AG08395 (cell line): ENCODE measurements at regions not wholly inside any gene's neighbourhood (a gene's known extent, or its start where the extent isn't known, plus 50 kb on each side); places are given as distances from the start of the nearest gene placed in this dataset.
"Not testable (repeated sequence)": the region's sequence is repeated elsewhere in the genome, so short reads cannot be mapped to it uniquely, and the experiment has no call there.

Experiments used
- DNase-seq: peaks from one replicate; pipeline ENCODE4 v3.0.0; 2012; ENCODE audit warnings: mixed read lengths, low spot score

DNA sequence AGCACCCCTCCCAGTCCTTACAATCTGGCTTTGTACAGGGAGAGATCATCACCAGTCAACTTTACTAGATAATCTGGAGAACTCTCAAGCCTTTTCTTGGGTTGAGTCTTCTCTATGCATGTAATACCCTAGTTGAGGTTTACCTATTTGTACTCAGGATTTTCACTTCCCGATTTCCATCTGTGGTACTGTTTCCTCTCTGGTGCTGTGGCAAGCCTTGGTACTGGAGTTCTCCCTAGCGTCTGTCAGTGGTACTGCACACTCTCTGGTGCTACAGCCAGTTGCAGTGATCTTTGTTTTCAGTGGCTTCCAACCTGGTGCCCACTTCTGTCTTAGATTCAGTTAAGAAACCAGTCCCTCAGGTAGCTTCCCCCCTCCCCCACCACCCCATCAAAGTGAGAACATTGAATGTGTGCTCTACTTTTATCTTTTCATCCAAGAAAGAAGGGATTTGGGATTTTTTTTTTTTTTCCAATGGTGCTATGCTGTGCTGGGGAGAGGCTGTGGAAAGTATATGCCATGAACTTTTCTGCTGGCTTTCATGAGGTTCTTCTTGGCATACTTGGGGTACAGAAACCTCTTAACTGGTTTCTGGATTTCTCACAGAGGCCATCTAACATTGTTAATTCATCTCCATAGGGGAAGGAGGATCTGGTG is 69.4 kb upstream of the EVL start:
- DNase-seq = peak; percentile 60

DNA sequence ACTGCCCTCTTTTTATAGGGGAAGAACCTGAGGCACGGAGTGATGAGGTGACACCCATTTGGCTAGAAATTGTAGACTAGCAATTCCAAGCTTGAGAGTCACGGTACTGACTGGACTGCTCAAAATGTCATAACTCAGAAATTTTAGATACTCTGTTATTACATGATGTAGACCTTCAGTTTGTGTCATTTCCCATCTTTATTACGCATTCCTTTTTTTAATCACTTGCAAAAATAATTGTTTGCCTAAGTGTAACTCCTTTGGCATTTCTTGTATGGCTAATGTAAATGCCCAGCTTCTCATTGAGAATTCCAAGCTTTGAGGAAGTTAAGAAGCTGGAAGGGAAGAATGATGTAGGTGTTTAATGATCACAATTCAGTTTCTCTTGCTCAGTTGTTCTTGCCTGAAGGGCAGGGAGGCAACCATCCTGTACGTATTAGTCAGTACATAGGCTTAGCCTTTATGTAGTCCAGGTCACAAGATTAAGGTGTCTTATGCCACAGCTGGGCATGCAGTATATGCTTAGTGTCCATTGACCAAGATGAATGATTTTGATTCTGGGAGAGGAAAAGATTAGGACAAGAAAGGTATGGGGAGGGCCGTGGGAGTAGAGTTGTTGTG is 68.2 kb upstream of the EVL start:
- no peak for DNase-seq

DNA sequence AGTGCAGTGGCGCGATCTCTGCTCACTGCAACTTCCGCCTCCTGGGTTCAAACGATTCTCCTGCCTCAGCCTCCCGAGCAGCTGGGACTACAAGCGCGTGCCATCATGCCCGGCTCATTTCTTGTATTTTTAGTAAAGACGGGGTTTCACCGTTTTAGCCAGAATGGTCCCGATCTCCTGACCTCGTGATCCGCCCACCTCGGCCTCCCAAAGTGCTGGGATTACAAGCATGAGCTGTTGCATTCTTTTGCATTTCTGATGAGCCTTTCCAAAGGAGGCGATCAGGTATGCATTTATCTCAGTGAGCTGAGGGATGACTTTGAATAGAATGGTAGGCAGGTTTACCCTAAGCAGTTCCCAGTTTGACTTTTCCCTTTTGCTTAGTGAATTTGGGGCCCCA is 64.8 kb upstream of the EVL start:
- not testable (repeated sequence) for DNase-seq

DNA sequence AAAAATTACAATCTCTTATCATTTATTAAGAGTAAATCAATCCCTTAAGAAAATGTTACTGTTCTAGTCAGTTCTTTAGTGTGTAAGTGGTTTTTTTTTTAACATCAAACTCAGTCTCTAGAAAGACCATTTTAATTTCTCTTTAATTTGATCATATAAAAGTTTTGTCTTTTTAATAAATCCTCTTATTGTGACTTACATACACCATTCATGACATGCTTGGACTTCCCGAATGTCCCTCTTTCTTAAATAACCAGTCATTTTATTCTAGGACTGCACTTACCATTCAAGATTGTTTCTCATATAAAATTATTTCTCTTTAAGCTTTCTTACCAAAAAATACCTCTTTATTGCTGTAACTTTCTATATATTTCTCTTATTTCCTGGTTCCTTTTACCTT is 60.8 kb upstream of the EVL start:
- DNase-seq = no peak

DNA sequence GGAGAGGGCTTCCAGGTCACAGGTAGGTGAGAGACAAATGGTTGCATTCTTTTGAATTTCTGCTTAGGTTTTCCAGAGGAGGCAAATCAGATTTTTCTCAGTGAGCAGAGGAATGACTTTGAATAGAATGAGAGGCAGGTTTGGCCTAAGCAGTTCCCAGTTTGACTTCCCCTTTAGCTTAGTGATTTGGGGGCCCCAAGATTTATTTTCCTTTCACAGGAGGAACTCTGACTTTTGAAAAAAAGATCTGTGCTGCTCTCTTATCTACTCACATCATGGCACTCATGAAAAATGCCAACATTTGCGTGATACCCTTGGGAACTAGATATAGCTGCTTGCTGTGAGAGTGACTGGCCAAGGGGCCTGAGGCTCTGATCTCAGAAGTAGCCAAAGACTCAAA is 58.0 kb upstream of the EVL start:
- no peak for DNase-seq

DNA sequence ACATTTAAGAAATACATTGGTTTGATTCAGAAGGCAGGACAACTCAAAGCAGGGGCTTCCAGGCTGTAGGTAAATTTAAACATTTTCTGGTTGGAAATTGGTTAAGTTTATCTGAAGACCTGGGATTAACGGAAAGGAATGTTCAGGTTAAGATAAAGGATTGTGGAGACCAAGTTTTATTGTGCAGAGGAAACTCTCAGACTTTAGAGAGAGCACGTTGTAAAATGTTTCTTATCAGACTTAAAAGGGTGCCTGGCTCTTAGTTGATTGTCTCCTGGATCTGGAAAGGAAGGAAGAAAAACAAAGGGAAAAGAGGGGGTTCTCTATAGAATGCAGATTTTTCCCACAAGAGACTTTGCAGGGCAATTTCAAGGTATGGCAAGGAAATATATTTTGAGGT is 55.4 kb upstream of the EVL start:
- DNase-seq = not testable (repeated sequence)

DNA sequence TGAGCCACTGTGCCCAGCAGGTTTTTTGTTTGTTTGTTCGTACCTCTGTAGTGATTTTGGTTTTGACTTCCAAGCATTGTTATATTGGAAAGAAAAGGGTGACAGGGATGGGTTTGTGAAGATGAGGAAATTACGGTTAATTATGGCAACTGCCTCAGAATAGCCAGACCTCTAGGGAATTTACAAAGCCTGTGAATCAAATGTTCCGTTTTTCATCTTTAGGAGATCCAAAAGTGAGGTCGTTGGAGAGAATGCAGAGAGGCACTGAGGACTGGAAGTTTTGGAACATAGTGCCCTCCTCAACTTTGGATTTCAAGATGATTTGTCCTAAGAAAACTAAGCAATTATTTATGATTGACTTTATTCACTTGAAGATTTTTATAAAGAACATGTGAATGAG is 54.5 kb upstream of the EVL start:
- no peak for DNase-seq

DNA sequence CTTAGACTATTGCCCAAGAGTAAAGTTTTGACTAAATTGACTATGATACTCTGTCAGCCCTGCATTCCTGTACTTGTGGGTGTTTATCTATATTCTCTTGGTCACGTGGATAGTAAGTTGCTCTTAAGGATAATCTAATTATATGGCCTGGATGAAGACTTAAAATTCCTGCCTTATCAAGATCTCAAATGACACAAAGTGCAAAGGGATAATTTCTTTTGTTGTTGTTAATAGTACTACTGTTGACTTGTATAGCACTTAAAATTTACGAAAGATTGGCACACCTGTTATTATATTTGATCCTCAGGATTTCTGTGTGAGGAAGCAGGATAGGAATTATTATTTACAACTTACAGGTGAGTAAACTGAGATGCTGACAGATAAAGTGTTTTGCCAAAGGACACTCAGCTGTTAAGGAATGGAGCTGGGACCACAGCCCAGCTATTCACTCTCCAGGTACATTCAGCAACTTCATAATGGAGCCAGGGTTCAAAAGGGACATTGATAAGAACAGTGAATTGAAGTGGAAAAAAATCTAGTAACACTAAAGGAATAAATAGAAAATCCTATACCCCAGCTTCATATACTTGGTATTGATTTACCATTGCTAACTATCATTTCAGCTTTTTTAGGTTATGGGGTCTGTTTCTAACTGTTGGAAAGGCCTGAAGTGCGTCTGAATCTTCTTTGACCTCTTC is 53.4 kb upstream of the EVL start:
- DNase-seq = no peak

DNA sequence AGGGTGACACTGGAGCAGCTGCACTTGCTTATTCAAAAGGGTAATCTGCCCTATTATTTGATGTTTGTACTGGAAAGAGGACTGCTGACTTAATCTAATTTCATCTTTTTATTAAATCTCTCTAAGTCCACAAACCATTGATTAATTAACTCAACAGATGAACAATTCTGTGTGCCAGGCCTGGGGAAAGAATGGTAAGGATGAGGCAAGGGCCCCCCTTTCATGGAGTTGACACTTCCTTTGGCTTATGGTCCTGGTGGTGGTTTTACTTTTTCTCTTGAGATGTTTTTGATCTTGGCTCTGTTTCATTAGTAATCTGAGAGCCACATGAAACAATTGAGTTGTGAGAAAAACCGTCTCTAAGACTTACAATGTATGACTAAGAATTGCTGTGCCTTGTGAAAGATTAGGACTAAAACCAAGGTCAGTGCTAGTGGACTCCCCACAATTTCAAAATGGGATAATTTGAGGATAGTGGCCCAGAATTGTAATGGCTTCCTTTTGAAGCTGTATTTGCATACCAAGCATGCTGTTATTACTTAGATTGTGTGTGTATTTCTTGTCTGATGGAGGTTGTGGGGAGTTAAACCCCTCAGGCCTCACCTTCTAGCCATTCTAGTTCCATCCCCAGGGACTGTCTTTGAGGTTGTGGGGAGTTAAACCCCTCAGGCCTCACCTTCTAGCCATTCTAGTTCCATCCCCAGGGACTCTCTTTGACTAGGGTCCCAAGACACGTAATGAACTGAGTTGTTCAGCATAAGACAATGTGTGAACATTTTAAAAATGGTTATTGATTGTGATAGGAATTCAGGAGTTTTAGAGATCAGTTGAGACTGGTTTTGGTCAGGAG is 52.5 kb upstream of the EVL start:
- peak; percentile 54 for DNase-seq

DNA sequence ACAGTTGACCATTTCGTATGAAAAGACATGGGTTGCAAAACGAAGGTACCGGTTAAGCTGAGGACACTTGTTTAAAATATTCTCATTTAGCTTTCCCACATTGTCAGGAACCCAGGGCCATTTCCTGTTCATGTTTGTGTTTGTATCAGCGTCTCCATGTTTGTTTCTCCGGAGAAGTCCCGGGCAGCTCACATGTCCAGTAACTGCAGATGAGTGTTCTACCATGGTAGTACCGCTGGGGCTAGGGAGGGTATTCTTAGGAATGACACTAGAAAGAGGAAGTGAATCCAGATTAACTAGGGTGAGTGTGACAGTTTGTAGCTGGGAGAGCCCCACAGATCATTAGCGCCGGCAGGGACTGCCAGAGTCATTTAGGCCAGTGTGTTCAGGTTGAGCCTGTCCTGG is 50.0 kb upstream of the EVL start:
- no peak for DNase-seq
